GM18907 (cell line): ENCODE measurements at regions not wholly inside any gene's neighbourhood (a gene's known extent, or its start where the extent isn't known, plus 50 kb on each side); places are given as distances from the start of the nearest gene placed in this dataset.

Source experiments
- ATAC-seq: cut with Tn5 transposase; IDR thresholded peaks from one replicate; pipeline ENCODE4 v1.9.1; 2021; ENCODE audit warnings: mild to moderate bottlenecking, moderate library complexity; ENCODE audit not compliant: unreplicated experiment

DNA sequence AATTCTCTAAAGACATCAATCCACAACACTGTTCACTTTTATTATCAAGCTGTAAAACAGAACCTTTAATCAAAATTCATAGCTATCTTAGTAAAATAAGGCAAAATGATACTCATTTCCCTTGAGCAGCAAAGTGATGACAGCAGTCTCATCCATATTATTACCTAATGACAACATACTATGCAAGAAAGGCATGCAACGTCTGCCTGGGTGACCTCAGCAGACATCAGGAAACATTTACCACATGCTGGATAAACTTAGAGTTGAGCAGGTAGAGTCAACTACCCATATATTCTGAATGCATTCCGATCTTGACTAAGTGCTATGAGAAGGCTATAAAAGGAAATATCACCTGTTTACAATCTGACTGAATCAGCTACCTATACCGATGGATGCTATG lies 145.1 kb downstream of the SIPA1L2 start:
- no peak for ATAC-seq

DNA sequence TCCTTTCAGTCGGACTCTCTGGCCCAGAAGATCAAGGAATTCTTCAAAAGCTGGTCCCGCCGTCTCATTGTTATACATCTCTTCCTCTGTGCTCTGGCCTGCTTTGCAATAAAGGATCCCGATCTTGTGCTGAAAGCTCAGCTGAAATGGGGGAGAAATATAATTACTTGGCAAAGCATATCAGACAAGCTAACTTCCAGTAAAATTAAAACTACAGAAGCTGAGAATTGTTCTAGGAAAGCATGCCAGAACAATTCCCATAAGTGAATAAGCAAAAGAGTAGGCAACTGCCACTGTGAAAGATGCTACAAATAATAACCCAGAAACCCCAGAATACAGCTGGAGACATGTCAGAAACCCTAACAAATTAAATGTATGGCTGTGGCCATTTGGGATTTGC lies 146.1 kb downstream of the SIPA1L2 start:
- no peak for ATAC-seq

DNA sequence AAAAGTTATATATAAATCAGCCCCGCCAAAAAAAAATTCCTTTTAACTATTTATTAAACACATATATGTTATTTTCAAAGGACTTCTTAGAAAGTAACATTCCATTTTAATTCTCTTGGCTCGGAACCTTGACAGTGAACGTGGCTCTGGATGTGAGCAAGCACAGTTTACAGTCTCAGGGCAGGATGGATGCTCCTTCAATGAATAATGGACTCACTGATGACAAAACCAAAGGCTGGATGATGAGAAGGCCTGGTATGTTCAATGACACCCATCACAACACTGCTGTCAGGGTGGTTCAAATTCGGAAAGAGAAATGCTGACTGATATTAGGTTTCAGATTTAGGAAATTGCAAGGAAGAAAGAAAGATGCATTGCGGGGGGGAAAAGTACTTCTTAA lies 148.8 kb downstream of the SIPA1L2 start:
- ATAC-seq, result no peak

DNA sequence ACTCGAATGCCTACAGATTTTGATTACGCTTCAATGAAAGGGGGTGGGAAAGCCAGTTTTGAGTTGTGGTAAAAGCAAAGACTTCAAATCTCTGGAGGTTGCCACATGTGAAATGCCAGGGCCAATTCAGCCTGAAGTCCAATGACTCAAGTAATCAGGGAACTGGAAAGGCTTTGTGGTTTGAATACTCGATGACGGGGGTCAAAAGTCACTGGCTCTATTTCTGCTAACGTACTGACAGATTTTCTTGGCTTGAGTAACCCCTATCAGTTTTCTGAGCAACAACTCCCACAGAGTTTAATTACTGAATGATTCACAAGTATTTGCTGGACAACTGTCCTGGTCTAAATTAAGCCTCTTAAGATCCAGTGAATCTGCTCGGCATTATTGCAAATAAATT lies 152.2 kb downstream of the SIPA1L2 start:
- no peak for ATAC-seq

DNA sequence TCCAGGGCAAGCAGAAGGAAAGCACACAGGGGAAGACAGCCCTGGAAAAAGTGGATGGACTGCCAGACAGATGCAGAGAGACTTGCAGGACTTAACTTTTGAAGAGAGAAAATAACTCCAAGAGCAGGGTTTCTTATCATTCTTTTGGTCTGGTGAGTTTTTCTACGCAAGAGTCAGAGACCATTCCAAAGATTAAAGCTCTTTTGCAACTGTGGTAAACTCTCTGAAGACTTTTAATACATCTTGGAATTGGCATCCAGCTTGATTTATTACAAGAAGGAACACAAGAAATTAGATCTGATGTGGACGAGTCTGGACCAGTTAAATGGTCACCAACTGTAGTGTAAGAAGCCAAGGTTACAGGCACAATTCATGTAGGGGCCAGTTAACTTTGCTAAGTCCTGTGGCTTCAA lies 153.4 kb downstream of the SIPA1L2 start:
- no peak for ATAC-seq

DNA sequence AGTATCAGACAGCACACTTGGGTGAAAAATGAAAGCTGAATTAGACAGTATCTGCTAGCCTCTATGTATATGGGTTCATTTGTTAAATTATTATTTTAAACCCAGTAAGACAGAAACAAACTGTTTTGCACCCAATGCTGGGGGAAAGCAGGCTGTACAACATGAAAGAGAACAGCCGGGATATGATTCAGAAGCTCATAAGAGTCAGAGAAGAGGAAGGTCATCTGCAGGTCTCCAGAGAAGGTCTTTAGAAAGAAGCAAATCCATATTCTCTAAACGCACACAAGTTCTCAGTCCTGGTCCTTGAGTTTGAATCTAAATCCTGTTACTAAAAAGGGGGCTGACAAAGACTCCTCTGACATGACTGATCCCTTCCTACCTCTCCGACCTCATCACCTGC lies 155.1 kb downstream of the SIPA1L2 start:
- ATAC-seq, result no peak

DNA sequence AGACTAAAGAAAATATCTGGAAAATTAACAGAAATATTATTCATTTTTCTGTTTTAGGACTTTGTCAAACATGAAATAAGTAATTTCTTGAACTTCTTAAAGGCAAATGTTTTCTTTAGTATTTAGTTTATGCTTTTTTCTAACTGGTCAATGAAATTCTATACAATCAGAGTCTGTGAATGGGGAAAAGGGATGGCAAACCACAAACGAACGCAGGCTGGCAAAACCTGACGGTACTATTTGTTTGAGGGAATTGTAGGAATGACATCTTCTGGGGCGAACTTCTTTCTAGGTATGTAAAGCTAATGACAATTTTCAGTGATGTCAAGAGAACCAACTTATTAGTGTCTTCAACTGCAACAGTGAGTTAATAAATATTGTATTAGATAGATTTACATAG lies 156.0 kb downstream of the SIPA1L2 start:
- no peak for ATAC-seq

DNA sequence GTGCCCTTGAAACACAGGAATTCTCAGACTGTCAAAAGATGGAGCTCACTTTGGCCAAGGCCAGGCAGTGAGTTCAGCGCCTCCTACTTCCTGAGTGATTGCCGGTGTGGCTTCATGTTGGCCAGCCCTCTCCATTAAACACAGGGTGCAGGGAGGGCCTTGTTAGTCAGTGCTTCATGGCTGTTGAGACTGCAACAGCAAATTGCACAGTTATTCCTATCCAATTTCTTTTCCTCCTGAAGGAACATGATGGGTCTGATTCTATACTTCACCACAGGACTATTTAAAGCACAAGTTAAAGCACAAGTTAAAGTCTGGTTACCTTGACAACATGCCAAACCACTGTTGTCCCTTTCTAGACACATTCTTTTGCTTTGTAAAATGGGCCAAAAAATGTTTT lies 156.6 kb downstream of the SIPA1L2 start:
- no peak for ATAC-seq

DNA sequence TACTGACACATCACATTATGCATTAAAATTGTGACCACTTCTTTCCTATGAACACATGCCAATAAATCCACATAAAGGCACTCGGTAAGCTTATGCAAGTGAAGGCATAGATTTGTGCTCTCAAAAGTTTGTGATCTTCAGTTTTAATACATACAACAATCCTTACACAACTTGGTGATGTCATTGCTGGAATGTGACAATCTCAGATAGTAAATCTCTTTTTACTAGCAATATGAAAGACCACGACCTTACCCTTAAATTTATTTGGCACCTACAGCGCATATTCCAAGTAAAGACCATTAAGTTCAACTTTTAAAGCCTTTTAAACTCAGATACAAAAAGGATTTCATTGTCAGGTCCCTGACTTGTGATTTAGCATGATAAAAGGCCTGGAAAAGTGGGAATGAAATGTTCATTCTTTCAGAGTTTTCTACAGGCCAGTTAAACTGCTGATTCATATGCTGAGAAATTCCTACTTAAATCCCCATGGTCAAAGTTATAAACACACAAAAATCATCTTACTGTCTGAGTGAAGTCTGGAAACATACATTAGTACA lies 157.4 kb downstream of the SIPA1L2 start:
- no peak for ATAC-seq

DNA sequence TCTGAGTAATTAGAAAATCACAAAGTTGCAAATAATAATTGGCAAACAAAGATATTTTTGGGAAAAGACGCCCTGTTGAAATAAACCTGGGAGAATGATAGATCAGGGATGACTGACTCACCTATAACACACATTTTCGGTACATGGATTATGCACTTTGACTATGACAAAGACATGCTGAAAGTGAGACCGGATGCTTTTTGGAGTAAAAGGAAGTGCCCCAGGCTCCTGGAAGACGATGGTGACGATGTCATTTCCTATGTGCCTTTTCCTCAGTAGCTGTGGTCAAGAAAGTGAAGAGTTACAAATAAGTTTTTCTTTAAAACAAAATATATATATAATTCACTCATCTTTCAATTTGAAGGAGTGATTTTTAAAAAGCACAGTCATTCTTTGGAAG lies 158.7 kb downstream of the SIPA1L2 start:
- ATAC-seq, result no peak

DNA sequence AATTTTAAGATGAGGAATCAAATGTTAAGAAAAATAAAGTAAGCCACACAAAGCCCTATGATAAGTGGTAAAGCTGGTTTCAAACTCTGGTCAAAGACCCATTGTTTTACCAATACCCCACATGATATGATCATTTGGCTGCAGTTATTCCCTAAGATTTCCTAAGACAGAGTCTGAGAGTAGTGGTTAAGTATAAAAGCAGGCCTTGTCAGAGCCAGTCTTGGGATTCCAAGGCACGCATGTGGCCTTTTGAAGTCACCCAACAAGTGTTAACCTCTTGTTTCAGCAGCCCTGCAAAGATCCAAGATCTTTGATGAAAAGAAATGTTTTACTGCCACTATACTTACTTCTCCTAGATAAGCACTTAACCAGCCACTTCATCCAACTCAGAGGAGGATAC lies 159.2 kb downstream of the SIPA1L2 start:
- ATAC-seq, result no peak

DNA sequence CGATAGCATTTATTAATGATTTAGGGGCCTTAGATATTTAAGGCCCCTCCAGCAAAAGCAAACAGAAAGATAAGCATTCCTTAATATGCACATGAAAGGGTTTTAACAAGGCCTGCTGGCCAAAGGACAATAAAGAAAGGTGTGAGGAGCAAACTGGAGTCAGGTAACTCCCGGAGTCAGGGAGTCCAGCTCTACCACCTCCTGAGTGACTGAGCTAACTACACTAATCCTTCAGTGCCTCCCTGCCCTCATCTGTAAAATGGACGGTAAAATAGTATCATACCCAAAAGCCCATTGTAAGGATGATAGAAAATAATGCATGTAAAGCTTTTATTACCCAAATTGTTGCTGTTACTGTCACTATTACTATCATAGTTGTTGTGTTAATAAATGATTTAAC lies 161.7 kb downstream of the SIPA1L2 start:
- no peak for ATAC-seq

DNA sequence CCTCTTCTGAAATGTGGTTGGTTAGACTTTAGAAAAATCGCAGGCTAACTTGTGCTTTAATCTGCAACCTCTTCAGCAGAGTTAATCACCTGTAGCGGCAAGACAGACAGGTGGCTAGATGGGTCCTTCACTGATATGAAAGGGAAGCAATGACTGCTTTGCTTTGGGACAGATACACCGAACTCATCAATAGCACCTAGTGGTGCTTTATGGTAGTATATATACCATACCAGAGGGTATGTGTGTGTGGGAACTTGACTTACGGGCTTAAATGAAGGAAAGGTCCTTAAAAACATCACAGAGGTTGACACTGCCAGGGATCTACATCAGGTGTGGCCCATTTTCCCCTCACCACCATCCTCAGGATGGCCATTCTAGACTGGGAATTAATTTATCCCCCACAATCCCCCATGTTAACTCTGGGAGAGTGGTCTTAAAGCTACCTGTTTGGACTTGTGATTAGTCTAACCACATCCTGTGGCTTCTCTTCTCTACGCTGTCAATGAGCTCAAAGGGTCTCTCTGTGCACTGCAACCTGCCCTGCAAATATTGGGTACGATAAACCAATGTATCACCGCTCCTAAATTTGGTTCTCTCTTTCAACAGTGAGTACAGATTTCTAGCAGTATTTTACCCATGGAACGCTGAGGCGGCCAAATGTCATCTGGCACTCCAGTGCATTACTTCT lies 162.7 kb downstream of the SIPA1L2 start:
- no peak for ATAC-seq

DNA sequence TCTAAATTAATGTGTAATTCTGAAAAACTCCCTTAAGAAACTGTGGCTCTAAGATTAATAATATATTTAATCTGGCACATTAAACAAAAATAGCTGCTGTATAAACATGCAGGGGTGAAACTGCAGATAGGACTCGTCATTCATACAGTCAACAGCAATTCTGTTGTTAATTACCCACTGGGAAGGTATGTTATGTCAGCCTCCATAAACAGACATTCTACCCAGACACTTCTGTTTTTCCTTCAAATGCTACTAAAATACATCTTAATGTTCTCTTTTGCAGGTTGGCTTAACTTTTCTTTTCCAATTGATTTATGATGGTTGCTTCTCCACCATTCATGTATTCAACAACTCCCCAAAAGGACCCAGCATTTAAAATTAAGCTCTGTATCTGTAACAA lies 165.6 kb downstream of the SIPA1L2 start:
- no peak for ATAC-seq

DNA sequence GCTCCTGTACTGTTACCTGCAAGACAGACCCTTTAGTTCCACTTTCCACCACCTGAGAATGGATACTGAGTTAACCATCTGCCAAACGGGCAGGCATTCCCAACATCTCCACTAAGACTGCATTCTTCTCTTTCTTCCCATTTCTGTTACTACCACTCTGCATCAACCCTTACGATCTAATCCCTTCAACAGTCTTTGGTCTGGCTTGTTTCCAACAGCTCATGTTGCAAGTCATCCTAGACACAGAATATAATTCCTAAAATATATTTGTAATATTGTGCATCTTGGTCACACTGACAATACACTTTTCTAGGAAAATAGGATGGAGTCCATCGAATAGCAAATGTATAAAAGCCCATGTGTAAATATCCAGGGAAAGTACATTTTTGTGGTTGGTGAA lies 166.7 kb downstream of the SIPA1L2 start:
- ATAC-seq, result no peak

DNA sequence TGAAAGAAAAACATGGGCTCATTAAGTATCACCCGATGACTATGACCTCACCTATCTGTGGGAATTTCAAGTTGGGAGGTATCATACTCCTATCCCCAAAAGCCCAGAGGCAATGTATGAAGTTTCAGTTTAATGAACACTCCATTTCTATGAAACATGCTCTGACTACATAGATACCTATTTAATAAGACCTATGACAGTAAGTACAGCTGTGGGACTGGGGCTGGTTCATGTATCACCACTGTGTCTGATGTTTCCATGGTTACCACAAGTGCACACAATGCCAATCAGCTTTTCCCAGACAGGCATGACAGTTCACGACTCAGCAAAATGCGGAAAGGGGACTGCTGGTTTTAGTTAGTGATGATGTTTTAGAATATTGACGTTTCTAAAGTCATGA lies 167.7 kb downstream of the SIPA1L2 start:
- ATAC-seq, result no peak

DNA sequence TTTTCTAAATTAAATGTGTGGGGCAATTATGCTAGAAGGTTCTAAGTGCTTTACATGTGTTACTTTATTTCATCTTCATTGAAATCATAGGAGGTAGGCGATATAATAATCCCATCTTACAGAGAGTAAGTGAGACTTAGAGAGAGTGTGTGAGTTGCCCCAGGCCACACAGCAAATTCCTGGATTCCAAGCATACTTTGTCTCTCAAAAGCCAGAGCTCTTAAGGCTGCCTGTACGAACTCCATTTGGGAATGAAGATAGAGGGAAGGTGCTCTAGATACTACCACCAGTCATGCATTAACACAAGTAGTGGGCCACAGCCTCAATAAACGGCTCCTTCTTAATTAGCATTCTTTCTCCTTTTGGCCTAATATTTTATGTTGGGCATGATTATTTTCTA lies 170.1 kb downstream of the SIPA1L2 start:
- ATAC-seq, result no peak

DNA sequence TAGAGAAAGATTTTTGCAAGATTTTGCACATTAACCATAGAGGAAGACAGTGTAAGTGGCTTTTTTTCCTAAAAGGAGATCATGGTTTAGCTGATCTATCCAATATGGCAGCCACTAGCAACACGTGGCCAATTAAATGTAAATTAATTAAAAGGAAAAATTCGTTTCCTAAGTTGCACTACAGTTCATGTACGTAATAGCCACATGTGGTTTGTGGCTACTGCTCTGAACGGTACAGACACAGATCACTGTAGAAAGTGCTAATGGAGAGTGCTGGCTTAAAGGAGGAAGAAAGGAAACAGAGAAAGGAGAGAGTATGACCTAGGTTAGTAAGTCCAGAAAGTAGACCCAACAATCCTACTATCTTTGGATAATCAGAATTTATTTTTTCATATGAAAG lies 170.8 kb downstream of the SIPA1L2 start:
- no peak for ATAC-seq

DNA sequence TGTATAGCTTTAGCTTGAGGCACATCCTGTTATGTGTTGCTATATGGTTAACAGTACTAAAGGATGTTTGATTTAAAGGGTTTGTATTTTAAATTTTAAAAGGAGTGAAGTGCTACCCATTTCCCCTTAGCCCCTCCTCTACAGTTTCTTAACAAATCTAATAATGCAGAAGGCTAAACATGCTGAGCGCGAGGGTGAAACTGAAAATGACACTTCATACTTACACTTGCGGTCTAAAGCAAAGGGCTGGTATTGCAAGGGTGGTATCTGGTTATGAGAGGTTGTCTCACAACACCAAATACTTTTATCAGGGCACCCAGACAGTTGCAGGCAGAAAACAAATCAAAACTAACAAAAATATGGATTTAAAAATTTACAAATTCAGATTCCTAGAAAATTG lies 172.3 kb downstream of the SIPA1L2 start:
- peak; percentile 77 for ATAC-seq

DNA sequence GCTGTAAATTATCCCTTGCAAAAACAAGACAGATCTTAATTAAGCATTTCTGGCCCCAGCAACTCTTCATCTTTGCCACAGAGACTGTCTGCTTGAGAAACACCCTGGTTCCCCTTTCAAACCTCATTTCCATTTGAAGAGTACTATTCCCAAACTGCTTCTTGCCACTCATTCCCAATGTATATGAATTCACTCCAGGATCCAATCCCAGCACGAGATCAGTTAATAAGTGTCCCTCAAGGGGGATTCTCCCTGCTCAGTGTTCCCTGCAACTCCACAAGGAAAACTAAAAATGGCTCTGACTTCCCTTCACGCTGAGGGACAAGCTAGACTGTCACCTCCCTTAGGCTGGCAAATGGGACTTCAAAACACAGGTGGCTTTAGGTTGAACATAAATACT lies 173.2 kb downstream of the SIPA1L2 start:
- no peak for ATAC-seq

DNA sequence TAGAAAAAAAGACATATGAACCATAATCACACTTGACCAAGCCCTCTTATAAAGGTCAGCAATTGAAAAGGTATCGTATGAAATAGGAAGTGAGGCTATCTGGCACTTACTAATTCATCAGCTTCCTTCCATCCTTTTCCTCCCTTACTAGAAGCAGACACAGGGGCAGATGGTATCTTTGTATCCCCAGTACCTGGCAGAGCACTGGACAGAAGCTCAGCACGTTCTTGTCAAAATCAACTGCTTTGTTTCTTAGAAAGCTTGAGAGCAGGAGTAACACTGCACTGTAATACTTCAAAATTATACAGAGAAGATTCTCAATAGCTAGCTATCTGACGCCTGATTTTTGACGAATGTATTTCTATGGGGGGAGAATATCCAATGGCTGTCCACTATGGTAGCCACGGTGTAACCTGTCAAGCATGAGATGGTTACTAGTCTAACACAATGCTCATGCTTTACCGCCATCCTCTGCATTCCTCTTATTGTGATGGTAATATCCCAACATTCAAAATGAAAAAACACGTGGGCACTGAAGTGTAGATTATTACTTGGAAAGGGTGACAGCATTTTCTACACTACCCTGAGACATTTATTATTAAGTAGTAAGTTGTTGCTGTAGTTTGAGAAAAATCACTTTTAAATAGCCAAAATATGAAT lies 175.6 kb downstream of the SIPA1L2 start:
- ATAC-seq, result no peak

DNA sequence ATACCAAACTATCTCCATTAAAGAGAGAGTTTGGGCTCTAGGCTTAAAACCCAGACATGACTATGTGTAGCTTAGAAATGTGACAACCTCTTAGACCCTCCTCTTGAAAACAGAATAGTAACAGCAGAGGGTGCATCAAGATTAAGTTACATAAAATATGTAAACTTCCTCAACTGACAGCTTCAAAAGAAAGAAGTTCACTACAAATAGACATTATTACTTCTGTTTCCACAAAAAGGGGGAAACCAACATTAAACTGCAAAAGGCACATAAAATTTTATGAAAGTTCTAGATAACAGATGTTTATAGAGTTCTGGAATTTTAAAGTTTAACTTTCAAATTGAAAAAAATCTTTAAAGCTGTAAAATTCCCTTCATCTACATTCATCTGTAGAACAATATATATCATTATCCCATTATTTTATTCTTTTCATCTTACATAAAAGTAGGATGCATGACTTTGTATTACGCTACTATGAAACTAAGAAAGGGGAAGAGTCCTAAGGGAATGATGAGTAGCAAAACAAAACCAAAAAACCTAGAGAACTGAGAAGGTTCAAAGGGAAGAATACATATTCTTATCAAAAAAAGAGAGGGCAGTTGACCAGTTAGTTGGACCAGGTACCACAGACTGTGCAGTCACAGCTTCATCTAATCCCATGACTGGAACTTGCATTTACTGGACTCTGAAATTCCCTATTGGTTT lies 177.0 kb downstream of the SIPA1L2 start:
- no peak for ATAC-seq
